Uterus (tissue), 3 donors: ENCODE measurements at regions not wholly inside any gene's neighbourhood (a gene's known extent, or its start where the extent isn't known, plus 50 kb on each side); places are given as distances from the start of the nearest gene placed in this dataset.

Source experiments
- DNase-seq, 2 donors: peaks; one replicate each; pipeline ENCODE4 v3.0.0-alpha.2; 2019 to 2020
- H3K27ac ChIP-seq, 2 donors: fragments of 200-600 bp; sonication (generic); 1 replicate in 1 of 2; 2 replicates in 1 of 2; pipeline ENCODE4 v1.5.1; 2016 to 2018
- H3K27me3 ChIP-seq, 2 donors: fragments of 200-600 bp; sonication (generic); one replicate each; pipeline ENCODE4 v1.5.1; 2018 to 2019; ENCODE audit warnings: control low read depth in 1 of 2
- H3K36me3 ChIP-seq, 2 donors: fragments of 200-600 bp; sonication (generic); one replicate each; pipeline ENCODE4 v1.5.1; 2019; ENCODE audit warnings: control low read depth in 1 of 2
- H3K4me1 ChIP-seq, 2 donors: fragments of 200-600 bp; sonication (generic); one replicate each; pipeline ENCODE4 v1.5.1; 2018 to 2019; ENCODE audit warnings: control low read depth in 1 of 2
- H3K4me3 ChIP-seq, 2 donors: fragments of 200-600 bp; sonication (generic); 1 replicate in 1 of 2; 2 replicates in 1 of 2; pipeline ENCODE4 v1.5.1; 2018 to 2019; ENCODE audit warnings: mild to moderate bottlenecking in 1 of 2
- H3K9me3 ChIP-seq, 2 donors: fragments of 200-600 bp; sonication (generic); one replicate each; pipeline ENCODE4 v1.5.1; 2019; ENCODE audit warnings: control low read depth in 1 of 2
- CTCF ChIP-seq, 4 experiments: fragments of 200-600 bp in 2 of 4; fragments of 450-650 bp in 2 of 4; sonication (generic) in 2 of 4; IDR thresholded peaks; one replicate each; pipeline ENCODE4 v1.5.1; 2016 to 2019; ENCODE audit warnings: antibody characterized with exemption in 4 of 4, mild to moderate bottlenecking in 2 of 4, moderate library complexity in 1 of 4
- POLR2A ChIP-seq, 2 donors: fragments of 450-650 bp; IDR thresholded peaks; one replicate each; pipeline ENCODE4 v1.6.1; 2016; ENCODE audit warnings: antibody characterized with exemption in 2 of 2, mild to moderate bottlenecking in 1 of 2, moderate library complexity in 1 of 2
- intact Hi-C: fragments of 100-400 bp; cut with DNase I; formaldehyde crosslinking; loops from one replicate; pipeline ENCODE4 v1.15.1; 2023; ENCODE audit warnings: low total_unique reads
- donor health status: DM: yes; HTN: yes; CAD: no.

- Histone ChIP-seq H3K27me3 (no peaks in the 10 kb centered on the region), H3K9me3 (no peaks in the 10 kb centered on the region), H3K36me3 (no peaks in the 10 kb centered on the region), H3K4me3 (no peak overlapping the region), H3K27ac (no peak overlapping the region), H3K4me1 (no peaks in the 10 kb centered on the region)
- TF ChIP-seq POLR2A (IDR thresholded peaks at IDR 0.05) (no peak), CTCF (IDR thresholded peaks at IDR 0.05) (no peak)
- no peak for DNase-seq
- intact Hi-C loops, result no loop called here
Measured at GRCh38 chr10:36597756-36598320, 527.6 kb upstream of the ANKRD30A start.

GRCh38 chr10:36592964-36593363, 532.4 kb upstream of the ANKRD30A start:
- H3K9me3 ChIP-seq, result peaks cover 0 to 3% of the 10 kb centered on the region in 2 donors
- no peak overlapping the region for H3K27ac ChIP-seq
- no peaks in the 10 kb centered on the region for H3K36me3 ChIP-seq
- no peak for DNase-seq
- no peaks in the 10 kb centered on the region for H3K27me3 ChIP-seq
- H3K4me3 ChIP-seq, result no peak overlapping the region
- no peaks in the 10 kb centered on the region for H3K4me1 ChIP-seq
- intact Hi-C loops, result no loop called here
- no peak for TF ChIP-seq CTCF (IDR thresholded peaks at IDR 0.05)

GRCh38 chr10:36591436-36591835, 534.0 kb upstream of the ANKRD30A start:
- Histone ChIP-seq H3K27ac (no peak overlapping the region), H3K4me1 (no peaks in the 10 kb centered on the region), H3K36me3 (no peaks in the 10 kb centered on the region), H3K4me3 (no peak overlapping the region), H3K9me3 (peaks cover 0 to 3% of the 10 kb centered on the region in 2 donors), H3K27me3 (no peaks in the 10 kb centered on the region)
- intact Hi-C loops, result no loop called here
- DNase-seq, result no peak
- no peak for TF ChIP-seq POLR2A (IDR thresholded peaks at IDR 0.05)
- TF ChIP-seq CTCF (IDR thresholded peaks at IDR 0.05), result no peak

- Histone ChIP-seq H3K4me1 (no peaks in the 10 kb centered on the region), H3K27me3 (no peaks in the 10 kb centered on the region), H3K27ac (no peak overlapping the region), H3K9me3 (no peaks in the 10 kb centered on the region), H3K36me3 (no peaks in the 10 kb centered on the region), H3K4me3 (no peak overlapping the region)
- DNase-seq, result no peak
- intact Hi-C loops, result no loop called here
- no peak for TF ChIP-seq CTCF (IDR thresholded peaks at IDR 0.05)
- TF ChIP-seq POLR2A (IDR thresholded peaks at IDR 0.05), result no peak
Measured at GRCh38 chr10:36583690-36584089, 541.7 kb upstream of the ANKRD30A start.

- TF ChIP-seq CTCF (IDR thresholded peaks at IDR 0.05), result no peak
- no peak for TF ChIP-seq POLR2A (IDR thresholded peaks at IDR 0.05)
- DNase-seq, result no peak
- H3K36me3 ChIP-seq, result no peaks in the 10 kb centered on the region
- intact Hi-C loops, result no loop called here
- H3K4me1 ChIP-seq, result no peaks in the 10 kb centered on the region
- H3K27me3 ChIP-seq, result no peaks in the 10 kb centered on the region
- H3K4me3 ChIP-seq, result no peak overlapping the region
- no peak overlapping the region for H3K27ac ChIP-seq
- H3K9me3 ChIP-seq, result no peaks in the 10 kb centered on the region
Measured at GRCh38 chr10:36581237-36581636, 544.2 kb upstream of the ANKRD30A start.
